GM12878 (cell line): ENCODE measurements at regions not wholly inside any gene's neighbourhood (a gene's known extent, or its start where the extent isn't known, plus 50 kb on each side); places are given as distances from the start of the nearest gene placed in this dataset.

Experiments
- ATAC-seq: fragments of 200-7000 bp; cut with Tn5 transposase; 3 replicates; pipeline ENCODE4 v1.9.1; 2020; ENCODE audit warnings: mild to moderate bottlenecking, moderate library complexity
- BruUV-seq: library from RNA; stranded (reverse); fragments of 400-500 nt; replicated peaks from 2 replicates; lab custom pipeline; 2021; lab: Mats Ljungman, UMichigan
- CTCF ChIA-PET: fragments of 300-600 bp; sonication (Branson Sonifier 250); formaldehyde crosslinking; extraction: SDS; loops from one replicate; lab custom pipeline; 2021; ENCODE audit warnings: inconsistent platforms; lab: Yijun Ruan, JAX
- POLR2A ChIA-PET: fragments of 350-600 bp; formaldehyde crosslinking; extraction: SDS; loops from one replicate; lab custom pipeline; 2021; ENCODE audit warnings: inconsistent platforms; lab: Charles Lee
- RAD21 ChIA-PET: fragments of 300-600 bp; sonication (Branson Sonifier 250); formaldehyde crosslinking; loops from one replicate; lab custom pipeline; 2023; ENCODE audit warnings: antibody characterized with exemption; ENCODE audit not compliant: unreplicated experiment; lab: Charles Lee
- SMC1A ChIA-PET: fragments of 300-600 bp; sonication (Branson Sonifier 250); formaldehyde crosslinking; loops from one replicate; lab custom pipeline; 2023; ENCODE audit not compliant: unreplicated experiment, uncharacterized antibody; lab: Charles Lee
- DNase-seq: peaks from one replicate; pipeline ENCODE4 v3.0.0-alpha.2; 2011; ENCODE audit warnings: low read depth, low spot score
- FAIRE-seq: peaks from 3 replicates; lab custom pipeline; 2011; peaks lifted over from hg19 to GRCh38; lab: Jason Lieb, UNC
- H2AFZ ChIP-seq: 2 replicates; pipeline ENCODE4 v1.6.0; 2011; ENCODE audit warnings: low read depth, low read length, control low read depth; ENCODE audit not compliant: control insufficient read depth
- H3K27ac ChIP-seq: 2 replicates; pipeline ENCODE4 v1.5.1; 2011; ENCODE audit warnings: control low read depth; ENCODE audit not compliant: control insufficient read depth, insufficient read depth
- H3K27me3 ChIP-seq, 2 experiments: replicated peaks in 1 of 2; 2 replicates each; pipeline versions ENCODE4 v1.6.0 to v1.6.1; 2011; ENCODE audit warnings: low read length in 1 of 2; ENCODE audit not compliant: control insufficient read depth in 2 of 2, insufficient read depth in 2 of 2
- H3K36me3 ChIP-seq, 2 experiments: 2 replicates each; pipeline ENCODE4 v1.5.1; 2011; ENCODE audit warnings: low read length in 1 of 2; ENCODE audit not compliant: control insufficient read depth in 2 of 2, insufficient read depth in 2 of 2
- H3K4me1 ChIP-seq: 2 replicates; pipeline ENCODE4 v1.6.1; 2011; ENCODE audit warnings: mild to moderate bottlenecking, low read length, moderate library complexity, mixed read lengths; ENCODE audit not compliant: control insufficient read depth, insufficient read depth
- H3K4me2 ChIP-seq: 2 replicates; pipeline ENCODE4 v1.6.0; 2011; ENCODE audit warnings: control low read depth; ENCODE audit not compliant: control insufficient read depth, insufficient read depth
- H3K4me3 ChIP-seq: fragments of 200-600 bp; sonication (generic); 2 replicates; pipeline ENCODE4 v1.5.1; 2016
- H3K79me2 ChIP-seq: 2 replicates; pipeline ENCODE4 v1.6.0; 2011; ENCODE audit warnings: low read length; ENCODE audit not compliant: control insufficient read depth, insufficient read depth
- H3K9ac ChIP-seq: 2 replicates; pipeline ENCODE4 v1.8.0; 2011; ENCODE audit warnings: low read length, control low read depth, mixed read lengths; ENCODE audit not compliant: control insufficient read depth, insufficient read depth
- H3K9me3 ChIP-seq: replicated peaks from 3 replicates; pipeline ENCODE4 v1.5.1; 2011; ENCODE audit warnings: mild to moderate bottlenecking, low read length; ENCODE audit not compliant: control insufficient read depth, insufficient read depth
- H4K20me1 ChIP-seq: 2 replicates; pipeline ENCODE4 v1.6.0; 2011; ENCODE audit not compliant: control insufficient read depth, insufficient read depth
- BHLHE40 ChIP-seq, 2 experiments: fragments of 450-650 bp in 1 of 2; IDR thresholded peaks; 2 replicates each; pipeline ENCODE4 v1.6.1; 2011 to 2017; ENCODE audit warnings: low read depth in 2 of 2, borderline replicate concordance in 1 of 2, improper control_type of control experiment in 1 of 2, low read length in 1 of 2, mild to moderate bottlenecking in 1 of 2
- EGR1 ChIP-seq, 2 experiments: IDR thresholded peaks; 1 replicate in 1 of 2; 2 replicates in 1 of 2; pipeline ENCODE4 v1.6.1; 2011 to 2012; ENCODE audit warnings: low read depth in 2 of 2, low read length in 2 of 2, borderline replicate concordance in 1 of 2, mild to moderate bottlenecking in 1 of 2, moderate library complexity in 1 of 2
- KLF5 ChIP-seq: fragments of 450-650 bp; IDR thresholded peaks from 2 replicates; pipeline ENCODE4 v1.6.1; 2014; ENCODE audit warnings: mild to moderate bottlenecking; ENCODE audit not compliant: partially characterized antibody
- NFYA ChIP-seq: IDR thresholded peaks from 2 replicates; pipeline ENCODE4 v1.6.1; 2011; ENCODE audit warnings: low read depth, mild to moderate bottlenecking, low read length, improper control_type of control experiment, borderline replicate concordance
- SIX5 ChIP-seq: IDR thresholded peaks from 2 replicates; pipeline ENCODE4 v1.6.1; 2011; ENCODE audit warnings: mild to moderate bottlenecking, low read depth, low read length, moderate library complexity; ENCODE audit not compliant: severe bottlenecking
- WGBS: methylation state at CpG from one replicate; pipeline ENCODE4 v1.1.6; 2016; ENCODE audit warnings: low lambda C conversion rate; ENCODE audit not compliant: insufficient replicate concordance, insufficient coverage; ENCODE audit errors: missing lambda C conversion rate; 5-methylcytosine and 5-hydroxymethylcytosine counted together
- in situ Hi-C: fragments of 300-500 bp; cut with MboI; formaldehyde crosslinking; loops from 9 replicates; pipeline ENCODE4 v1.14.3; 2018; ENCODE audit warnings: mixed read lengths
- intact Hi-C: fragments of 100-400 bp; cut with micrococcal nuclease; formaldehyde crosslinking; loops from one replicate; pipeline ENCODE4 v1.14.2; 2022; ENCODE audit not compliant: unreplicated experiment
- TF ChIP-seq, protein P1 (sequence below): fragments of 450-650 bp; IDR thresholded peaks from 2 replicates; pipeline ENCODE4 v1.6.1; 2017; ENCODE audit warnings: mild to moderate bottlenecking, moderate library complexity
- TF ChIP-seq, protein P2 (sequence below): fragments of 450-650 bp; IDR thresholded peaks from 2 replicates; pipeline ENCODE4 v1.6.1; 2018; ENCODE audit warnings: borderline replicate concordance, mild to moderate bottlenecking; ENCODE audit not compliant: partially characterized antibody
- TF ChIP-seq, protein P3 (sequence below): fragments of 450-650 bp; IDR thresholded peaks from 2 replicates; pipeline ENCODE4 v1.6.1; 2016; ENCODE audit warnings: mild to moderate bottlenecking
- TF ChIP-seq, protein P4 (sequence below): fragments of 450-650 bp; IDR thresholded peaks from 2 replicates; pipeline ENCODE4 v1.6.1; 2017; ENCODE audit warnings: antibody characterized with exemption, mild to moderate bottlenecking, moderate library complexity

DNA sequence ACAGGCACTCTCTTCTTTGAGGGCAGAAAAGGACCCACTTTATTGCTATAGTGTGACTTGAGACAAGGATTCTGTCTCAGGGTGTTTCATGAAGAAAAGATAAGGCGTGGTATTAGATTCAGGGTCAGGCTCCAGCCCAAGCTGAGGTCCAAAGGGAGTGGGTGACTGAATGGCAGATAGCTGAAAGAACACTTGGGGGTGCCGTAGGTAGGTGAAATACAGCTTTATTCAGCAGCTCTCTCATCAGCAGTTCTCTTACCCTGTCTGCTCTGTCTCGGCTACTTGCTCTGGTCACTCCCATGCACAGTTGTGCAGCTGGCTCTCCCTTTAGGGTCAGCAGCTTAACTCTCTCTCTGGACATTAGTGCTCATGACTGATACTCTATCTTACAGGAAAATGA is 379.9 kb downstream of the LPIN1 start (continued):
- TF ChIP-seq, protein P1, sequence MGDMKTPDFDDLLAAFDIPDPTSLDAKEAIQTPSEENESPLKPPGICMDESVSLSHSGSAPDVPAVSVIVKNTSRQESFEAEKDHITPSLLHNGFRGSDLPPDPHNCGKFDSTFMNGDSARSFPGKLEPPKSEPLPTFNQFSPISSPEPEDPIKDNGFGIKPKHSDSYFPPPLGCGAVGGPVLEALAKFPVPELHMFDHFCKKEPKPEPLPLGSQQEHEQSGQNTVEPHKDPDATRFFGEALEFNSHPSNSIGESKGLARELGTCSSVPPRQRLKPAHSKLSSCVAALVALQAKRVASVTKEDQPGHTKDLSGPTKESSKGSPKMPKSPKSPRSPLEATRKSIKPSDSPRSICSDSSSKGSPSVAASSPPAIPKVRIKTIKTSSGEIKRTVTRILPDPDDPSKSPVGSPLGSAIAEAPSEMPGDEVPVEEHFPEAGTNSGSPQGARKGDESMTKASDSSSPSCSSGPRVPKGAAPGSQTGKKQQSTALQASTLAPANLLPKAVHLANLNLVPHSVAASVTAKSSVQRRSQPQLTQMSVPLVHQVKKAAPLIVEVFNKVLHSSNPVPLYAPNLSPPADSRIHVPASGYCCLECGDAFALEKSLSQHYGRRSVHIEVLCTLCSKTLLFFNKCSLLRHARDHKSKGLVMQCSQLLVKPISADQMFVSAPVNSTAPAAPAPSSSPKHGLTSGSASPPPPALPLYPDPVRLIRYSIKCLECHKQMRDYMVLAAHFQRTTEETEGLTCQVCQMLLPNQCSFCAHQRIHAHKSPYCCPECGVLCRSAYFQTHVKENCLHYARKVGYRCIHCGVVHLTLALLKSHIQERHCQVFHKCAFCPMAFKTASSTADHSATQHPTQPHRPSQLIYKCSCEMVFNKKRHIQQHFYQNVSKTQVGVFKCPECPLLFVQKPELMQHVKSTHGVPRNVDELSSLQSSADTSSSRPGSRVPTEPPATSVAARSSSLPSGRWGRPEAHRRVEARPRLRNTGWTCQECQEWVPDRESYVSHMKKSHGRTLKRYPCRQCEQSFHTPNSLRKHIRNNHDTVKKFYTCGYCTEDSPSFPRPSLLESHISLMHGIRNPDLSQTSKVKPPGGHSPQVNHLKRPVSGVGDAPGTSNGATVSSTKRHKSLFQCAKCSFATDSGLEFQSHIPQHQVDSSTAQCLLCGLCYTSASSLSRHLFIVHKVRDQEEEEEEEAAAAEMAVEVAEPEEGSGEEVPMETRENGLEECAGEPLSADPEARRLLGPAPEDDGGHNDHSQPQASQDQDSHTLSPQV: no peak
- no peak for TF ChIP-seq SIX5
- TF ChIP-seq, protein P2, sequence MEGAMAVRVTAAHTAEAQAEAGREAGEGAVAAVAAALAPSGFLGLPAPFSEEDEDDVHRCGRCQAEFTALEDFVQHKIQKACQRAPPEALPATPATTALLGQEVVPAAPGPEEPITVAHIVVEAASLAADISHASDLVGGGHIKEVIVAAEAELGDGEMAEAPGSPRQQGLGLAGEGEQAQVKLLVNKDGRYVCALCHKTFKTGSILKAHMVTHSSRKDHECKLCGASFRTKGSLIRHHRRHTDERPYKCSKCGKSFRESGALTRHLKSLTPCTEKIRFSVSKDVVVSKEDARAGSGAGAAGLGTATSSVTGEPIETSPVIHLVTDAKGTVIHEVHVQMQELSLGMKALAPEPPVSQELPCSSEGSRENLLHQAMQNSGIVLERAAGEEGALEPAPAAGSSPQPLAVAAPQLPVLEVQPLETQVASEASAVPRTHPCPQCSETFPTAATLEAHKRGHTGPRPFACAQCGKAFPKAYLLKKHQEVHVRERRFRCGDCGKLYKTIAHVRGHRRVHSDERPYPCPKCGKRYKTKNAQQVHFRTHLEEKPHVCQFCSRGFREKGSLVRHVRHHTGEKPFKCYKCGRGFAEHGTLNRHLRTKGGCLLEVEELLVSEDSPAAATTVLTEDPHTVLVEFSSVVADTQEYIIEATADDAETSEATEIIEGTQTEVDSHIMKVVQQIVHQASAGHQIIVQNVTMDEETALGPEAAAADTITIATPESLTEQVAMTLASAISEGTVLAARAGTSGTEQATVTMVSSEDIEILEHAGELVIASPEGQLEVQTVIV: no peak

DNA sequence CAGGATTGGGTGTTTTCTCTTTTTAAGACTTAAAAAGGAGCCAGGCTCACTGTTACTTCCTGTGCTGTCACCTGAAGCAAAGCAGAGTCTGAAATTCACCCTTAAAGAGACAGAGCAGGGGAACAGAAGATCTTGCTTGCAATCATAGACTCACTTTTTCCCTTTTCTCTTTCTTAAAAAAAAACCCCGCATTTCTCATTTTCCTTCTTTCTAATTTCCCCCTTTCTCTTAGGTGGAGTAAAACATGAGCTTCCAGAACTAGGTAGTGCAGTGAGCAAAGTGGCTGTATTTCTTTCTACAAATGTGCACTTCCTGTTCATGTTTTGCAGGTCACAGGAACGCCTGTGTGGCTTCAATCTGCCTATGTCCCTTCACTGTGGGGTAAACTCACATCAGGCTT is 381.2 kb downstream of the LPIN1 start:
- no peak overlapping the region for H3K9ac ChIP-seq
- DNase-seq: no peak
- H3K36me3 ChIP-seq: no peaks in the 10 kb centered on the region; a peak in 1 of 4 replicates
- H4K20me1 ChIP-seq: no peaks in the 10 kb centered on the region
- H3K9me3 ChIP-seq: peaks cover 1% of the 10 kb centered on the region; the same call in 2 of the 3 replicates
- peak; percentile 62 for ATAC-seq
- BruUV-seq: no TSS peak
- intact Hi-C loops (no loop called here), in situ Hi-C loops (no loop called here)
- no peak overlapping the region for H3K4me3 ChIP-seq
- ChIA-PET CTCF (interaction anchor here (0.6 kb wide), 1 partner anchor 58 kb away, joined by 4 read pairs; no protein-coding TSS in a partner anchor), POLR2A (interaction anchor here (0.6 kb wide), 1 partner anchor 9 kb away, joined by 3 read pairs; no protein-coding TSS in a partner anchor), RAD21 (no interaction called here), SMC1A (interaction anchor here (0.8 to 1.7 kb wide), 2 partner anchors 14 to 198 kb away, joined by 3 to 4 read pairs; no protein-coding TSS in a partner anchor)
- H3K4me2 ChIP-seq: no peak overlapping the region; the same call in 1 of the 2 replicates
- no peaks in the 10 kb centered on the region for H3K27me3 ChIP-seq
- 52% methylated on average over 2 of the region's 2 CpGs for WGBS
- no peaks in the 10 kb centered on the region; the same call in 1 of the 2 replicates for H3K4me1 ChIP-seq
- H3K79me2 ChIP-seq: no peaks in the 10 kb centered on the region
- peak overlapping the region; percentile 19; the same call in 1 of the 2 replicates for H2AFZ ChIP-seq
- no peak overlapping the region; the same call in 1 of the 2 replicates for H3K27ac ChIP-seq
- no peak for FAIRE-seq
- TF ChIP-seq NFYA: no peak
- no peak for TF ChIP-seq EGR1 (IDR thresholded peaks at IDR 0.05; ENCODE audit: borderline replicate concordance in 1 of 2, low read depth in 2 of 2, low read length in 2 of 2)
- no peak for TF ChIP-seq KLF5
- TF ChIP-seq, protein P3, sequence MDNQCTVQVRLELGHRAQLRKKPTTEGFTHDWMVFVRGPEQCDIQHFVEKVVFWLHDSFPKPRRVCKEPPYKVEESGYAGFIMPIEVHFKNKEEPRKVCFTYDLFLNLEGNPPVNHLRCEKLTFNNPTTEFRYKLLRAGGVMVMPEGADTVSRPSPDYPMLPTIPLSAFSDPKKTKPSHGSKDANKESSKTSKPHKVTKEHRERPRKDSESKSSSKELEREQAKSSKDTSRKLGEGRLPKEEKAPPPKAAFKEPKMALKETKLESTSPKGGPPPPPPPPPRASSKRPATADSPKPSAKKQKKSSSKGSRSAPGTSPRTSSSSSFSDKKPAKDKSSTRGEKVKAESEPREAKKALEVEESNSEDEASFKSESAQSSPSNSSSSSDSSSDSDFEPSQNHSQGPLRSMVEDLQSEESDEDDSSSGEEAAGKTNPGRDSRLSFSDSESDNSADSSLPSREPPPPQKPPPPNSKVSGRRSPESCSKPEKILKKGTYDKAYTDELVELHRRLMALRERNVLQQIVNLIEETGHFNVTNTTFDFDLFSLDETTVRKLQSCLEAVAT: no peak
- TF ChIP-seq BHLHE40 (IDR thresholded peaks at IDR 0.05; ENCODE audit: borderline replicate concordance in 1 of 2, low read depth in 2 of 2, low read length in 1 of 2): no peak
- TF ChIP-seq, protein P4, sequence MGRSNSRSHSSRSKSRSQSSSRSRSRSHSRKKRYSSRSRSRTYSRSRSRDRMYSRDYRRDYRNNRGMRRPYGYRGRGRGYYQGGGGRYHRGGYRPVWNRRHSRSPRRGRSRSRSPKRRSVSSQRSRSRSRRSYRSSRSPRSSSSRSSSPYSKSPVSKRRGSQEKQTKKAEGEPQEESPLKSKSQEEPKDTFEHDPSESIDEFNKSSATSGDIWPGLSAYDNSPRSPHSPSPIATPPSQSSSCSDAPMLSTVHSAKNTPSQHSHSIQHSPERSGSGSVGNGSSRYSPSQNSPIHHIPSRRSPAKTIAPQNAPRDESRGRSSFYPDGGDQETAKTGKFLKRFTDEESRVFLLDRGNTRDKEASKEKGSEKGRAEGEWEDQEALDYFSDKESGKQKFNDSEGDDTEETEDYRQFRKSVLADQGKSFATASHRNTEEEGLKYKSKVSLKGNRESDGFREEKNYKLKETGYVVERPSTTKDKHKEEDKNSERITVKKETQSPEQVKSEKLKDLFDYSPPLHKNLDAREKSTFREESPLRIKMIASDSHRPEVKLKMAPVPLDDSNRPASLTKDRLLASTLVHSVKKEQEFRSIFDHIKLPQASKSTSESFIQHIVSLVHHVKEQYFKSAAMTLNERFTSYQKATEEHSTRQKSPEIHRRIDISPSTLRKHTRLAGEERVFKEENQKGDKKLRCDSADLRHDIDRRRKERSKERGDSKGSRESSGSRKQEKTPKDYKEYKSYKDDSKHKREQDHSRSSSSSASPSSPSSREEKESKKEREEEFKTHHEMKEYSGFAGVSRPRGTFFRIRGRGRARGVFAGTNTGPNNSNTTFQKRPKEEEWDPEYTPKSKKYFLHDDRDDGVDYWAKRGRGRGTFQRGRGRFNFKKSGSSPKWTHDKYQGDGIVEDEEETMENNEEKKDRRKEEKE: no peak
